GM23248 (cell line): ENCODE measurements at regions not wholly inside any gene's neighbourhood (a gene's known extent, or its start where the extent isn't known, plus 50 kb on each side); places are given as distances from the start of the nearest gene placed in this dataset.

Source experiments
- DNase-seq: peaks from one replicate; pipeline ENCODE4 v3.0.0-alpha.2; 2015
- H2AFZ ChIP-seq: fragments of 200-600 bp; sonication (generic); 2 replicates; pipeline ENCODE4 v1.6.1; 2016; ENCODE audit warnings: antibody characterized with exemption
- H3F3A ChIP-seq: fragments of 200-600 bp; sonication (generic); 2 replicates; pipeline ENCODE4 v1.6.1; 2016; ENCODE audit warnings: mild to moderate bottlenecking, antibody characterized with exemption, mixed run types; ENCODE audit not compliant: insufficient read depth
- H3K27ac ChIP-seq: fragments of 200-600 bp; sonication (generic); 2 replicates; pipeline ENCODE4 v1.5.1; 2016; ENCODE audit warnings: mild to moderate bottlenecking
- H3K27me3 ChIP-seq: fragments of 200-600 bp; sonication (generic); replicated peaks from 2 replicates; pipeline ENCODE4 v1.6.1; 2016; ENCODE audit warnings: mild to moderate bottlenecking; ENCODE audit not compliant: insufficient read depth
- H3K36me3 ChIP-seq: fragments of 200-600 bp; sonication (generic); 2 replicates; pipeline ENCODE4 v1.6.1; 2016; ENCODE audit warnings: low read depth, mild to moderate bottlenecking
- H3K4me1 ChIP-seq: fragments of 200-600 bp; sonication (generic); 2 replicates; pipeline ENCODE4 v1.6.1; 2016; ENCODE audit warnings: mild to moderate bottlenecking; ENCODE audit not compliant: insufficient read depth
- H3K4me2 ChIP-seq: fragments of 200-600 bp; sonication (generic); one replicate; pipeline ENCODE4 v1.6.1; 2016; ENCODE audit warnings: mild to moderate bottlenecking; ENCODE audit not compliant: unreplicated experiment
- H3K4me3 ChIP-seq: fragments of 200-600 bp; sonication (generic); 2 replicates; pipeline ENCODE4 v1.5.1; 2016; ENCODE audit warnings: mild to moderate bottlenecking
- H3K79me2 ChIP-seq: fragments of 200-600 bp; sonication (generic); 2 replicates; pipeline ENCODE4 v1.6.1; 2016; ENCODE audit warnings: mild to moderate bottlenecking; ENCODE audit not compliant: insufficient read depth
- H3K9ac ChIP-seq: fragments of 200-600 bp; sonication (generic); 2 replicates; pipeline ENCODE4 v1.6.1; 2016; ENCODE audit warnings: mild to moderate bottlenecking
- H3K9me2 ChIP-seq: fragments of 200-600 bp; sonication (generic); 2 replicates; pipeline ENCODE4 v1.6.1; 2016; ENCODE audit warnings: mixed run types, mild to moderate bottlenecking, moderate library complexity; ENCODE audit not compliant: insufficient read depth
- H3K9me3 ChIP-seq: fragments of 200-600 bp; sonication (generic); one replicate; pipeline ENCODE4 v1.6.1; 2017; ENCODE audit warnings: low read depth
- H4K20me1 ChIP-seq: fragments of 200-600 bp; sonication (generic); 2 replicates; pipeline ENCODE4 v1.6.0; 2016; ENCODE audit not compliant: insufficient read depth
- EZH2 ChIP-seq: fragments of 200-600 bp; sonication (generic); IDR thresholded peaks from 2 replicates; pipeline ENCODE4 v1.6.1; 2018; ENCODE audit warnings: antibody characterized with exemption, mild to moderate bottlenecking; ENCODE audit not compliant: insufficient read depth, poor library complexity, severe bottlenecking
- EZH2phosphoT487 ChIP-seq: fragments of 200-600 bp; sonication (generic); IDR thresholded peaks from 2 replicates; pipeline ENCODE4 v1.6.1; 2018; ENCODE audit warnings: antibody characterized with exemption, moderate library complexity, mild to moderate bottlenecking, low read depth; ENCODE audit not compliant: insufficient read depth
- WGBS, 2 experiments: methylation state at CpG; one replicate each; pipeline ENCODE4 v1.1.6; 2015 to 2017; ENCODE audit warnings: low lambda C conversion rate in 2 of 2, low coverage in 1 of 2; ENCODE audit errors: missing lambda C conversion rate in 2 of 2; 5-methylcytosine and 5-hydroxymethylcytosine counted together
- in situ Hi-C: fragments of 300-500 bp; cut with MboI; formaldehyde crosslinking; loops from 2 replicates; pipeline ENCODE4 v1.15.0; 2020

DNA sequence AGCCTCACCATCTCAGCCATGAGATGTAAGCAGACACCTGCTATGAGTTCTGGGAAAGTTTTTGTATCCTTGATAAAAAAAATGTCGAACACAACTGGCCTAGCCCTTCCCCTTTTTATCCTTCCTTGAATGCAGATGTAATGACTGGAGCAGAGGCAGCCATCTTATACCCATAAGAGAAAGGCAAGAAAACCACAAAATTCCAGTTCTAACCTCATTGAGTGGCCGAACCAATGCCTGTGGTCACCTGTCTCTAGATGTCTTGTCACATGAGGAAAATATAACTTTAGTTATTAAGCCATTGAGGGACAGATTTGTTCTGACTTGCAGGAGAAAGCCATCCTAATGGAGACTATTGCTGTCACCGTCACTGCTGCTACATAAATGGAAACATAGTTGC lies 80.4 kb upstream of the SLC6A6 start:
- no peaks in the 10 kb centered on the region for H3K4me1 ChIP-seq
- no peaks in the 10 kb centered on the region for H3F3A ChIP-seq
- H3K4me2 ChIP-seq = no peak overlapping the region
- no peak for DNase-seq
- no peaks in the 10 kb centered on the region for H3K36me3 ChIP-seq
- no peak overlapping the region for H2AFZ ChIP-seq
- H4K20me1 ChIP-seq = no peaks in the 10 kb centered on the region
- no peak overlapping the region for H3K4me3 ChIP-seq
- peaks cover 8% of the 10 kb centered on the region for H3K27me3 ChIP-seq
- H3K9ac ChIP-seq = no peak overlapping the region
- TF ChIP-seq EZH2 = no peak
- no peaks in the 10 kb centered on the region for H3K9me3 ChIP-seq
- H3K27ac ChIP-seq = no peak overlapping the region
- 46 to 50% methylated on average over 3 of the region's 3 CpGs for WGBS, 2 experiments
- in situ Hi-C loops = no loop called here
- no peaks in the 10 kb centered on the region for H3K9me2 ChIP-seq
- no peaks in the 10 kb centered on the region for H3K79me2 ChIP-seq

DNA sequence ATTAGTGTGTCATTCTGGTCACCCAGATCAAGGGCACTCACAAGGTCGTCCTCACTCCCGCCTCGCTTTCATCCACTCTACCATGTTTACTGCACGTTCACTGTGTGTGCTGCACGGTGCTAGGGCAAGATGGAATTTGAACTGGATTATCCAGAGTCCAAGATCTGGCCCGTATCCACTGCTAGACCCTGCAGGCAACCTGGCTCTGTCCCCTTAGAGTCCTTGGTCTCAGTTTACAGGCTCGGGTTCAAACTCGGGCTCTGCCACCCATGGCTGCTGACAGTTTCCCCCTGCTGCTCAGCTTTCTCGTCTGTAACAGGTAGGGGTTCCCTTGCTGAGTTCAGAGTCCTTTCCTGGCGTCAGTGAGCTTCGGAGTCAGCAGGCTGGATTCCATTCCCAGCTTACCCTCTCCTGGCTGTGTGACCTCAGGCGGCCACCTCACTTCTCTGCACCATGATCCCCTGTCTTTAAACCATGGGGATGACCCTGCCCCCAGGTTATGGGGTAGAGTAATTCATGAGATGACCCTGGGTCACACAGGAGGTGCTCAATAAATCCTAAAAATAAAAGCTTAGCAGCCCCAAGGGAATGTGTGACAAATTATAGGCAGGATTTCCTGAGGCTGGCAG lies 79.6 kb upstream of the SLC6A6 start:
- WGBS, 2 experiments = 78 to 80% methylated on average over 12 of the region's 12 CpGs
- no peak for TF ChIP-seq EZH2phosphoT487
- no peak for TF ChIP-seq EZH2
- Histone ChIP-seq H3K9me3 (no peaks in the 10 kb centered on the region), H3K4me3 (no peak overlapping the region), H3K9me2 (no peaks in the 10 kb centered on the region), H3K79me2 (no peaks in the 10 kb centered on the region), H3K4me1 (no peaks in the 10 kb centered on the region), H3K27ac (no peak overlapping the region), H4K20me1 (no peaks in the 10 kb centered on the region), H3K27me3 (peaks cover 7% of the 10 kb centered on the region), H2AFZ (no peak overlapping the region), H3K4me2 (no peak overlapping the region), H3K9ac (no peak overlapping the region), H3K36me3 (no peaks in the 10 kb centered on the region), H3F3A (no peaks in the 10 kb centered on the region)
- in situ Hi-C loops = no loop called here
- no peak for DNase-seq

DNA sequence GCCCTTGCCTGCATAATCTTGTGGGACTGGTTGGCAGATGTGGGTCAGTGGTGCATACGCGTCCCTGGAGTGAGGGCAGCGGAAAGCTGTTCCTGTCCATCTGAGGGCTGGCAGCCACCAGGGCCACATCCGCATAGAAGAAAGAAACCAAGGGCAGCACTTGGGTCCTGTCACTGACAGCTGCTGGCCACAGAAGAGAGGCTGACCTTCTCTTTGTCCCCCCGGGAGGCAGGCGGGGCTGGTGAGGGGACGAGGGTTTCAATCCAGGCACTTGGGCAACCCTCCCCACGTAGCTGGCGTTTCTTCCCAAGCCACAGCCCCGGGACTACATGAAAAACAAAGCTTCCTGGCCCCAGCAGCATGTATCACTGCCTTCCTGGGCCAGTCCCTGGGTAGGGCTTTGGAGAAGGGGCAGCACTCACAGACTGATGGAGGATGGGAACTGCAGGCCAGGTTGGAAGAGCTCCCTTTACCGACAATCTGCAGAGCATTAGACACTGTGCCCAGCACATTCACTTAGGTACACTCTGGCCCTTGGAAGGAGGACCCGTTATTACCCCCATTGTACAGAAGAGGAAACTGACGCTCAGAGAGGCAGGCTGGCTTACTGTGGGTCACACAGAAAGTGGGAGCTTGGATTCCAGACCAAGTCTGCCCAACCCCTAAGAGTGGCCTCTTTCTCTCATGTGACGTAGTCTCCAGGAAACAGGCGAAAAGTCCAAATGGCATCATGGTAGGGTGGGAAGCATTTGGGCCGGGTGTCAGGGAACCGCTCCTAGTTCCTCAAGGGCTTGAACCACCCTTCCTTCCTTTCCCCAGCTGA lies 78.8 kb upstream of the SLC6A6 start:
- H3K27me3 ChIP-seq = no peaks in the 10 kb centered on the region
- no peak overlapping the region for H3K9ac ChIP-seq
- H3K27ac ChIP-seq = no peak overlapping the region
- TF ChIP-seq EZH2 (no peak), EZH2phosphoT487 (no peak)
- no peaks in the 10 kb centered on the region for H3K4me1 ChIP-seq
- H3K9me2 ChIP-seq = no peaks in the 10 kb centered on the region
- no peaks in the 10 kb centered on the region for H3K79me2 ChIP-seq
- no peak overlapping the region for H3K4me3 ChIP-seq
- H2AFZ ChIP-seq = no peak overlapping the region
- 85 to 86% methylated on average over 17 of the region's 17 CpGs for WGBS, 2 experiments
- H3K36me3 ChIP-seq = no peaks in the 10 kb centered on the region
- no peaks in the 10 kb centered on the region for H4K20me1 ChIP-seq
- H3K9me3 ChIP-seq = no peaks in the 10 kb centered on the region
- in situ Hi-C loops = no loop called here
- no peak overlapping the region for H3K4me2 ChIP-seq
- no peaks in the 10 kb centered on the region for H3F3A ChIP-seq
- no peak for DNase-seq

DNA sequence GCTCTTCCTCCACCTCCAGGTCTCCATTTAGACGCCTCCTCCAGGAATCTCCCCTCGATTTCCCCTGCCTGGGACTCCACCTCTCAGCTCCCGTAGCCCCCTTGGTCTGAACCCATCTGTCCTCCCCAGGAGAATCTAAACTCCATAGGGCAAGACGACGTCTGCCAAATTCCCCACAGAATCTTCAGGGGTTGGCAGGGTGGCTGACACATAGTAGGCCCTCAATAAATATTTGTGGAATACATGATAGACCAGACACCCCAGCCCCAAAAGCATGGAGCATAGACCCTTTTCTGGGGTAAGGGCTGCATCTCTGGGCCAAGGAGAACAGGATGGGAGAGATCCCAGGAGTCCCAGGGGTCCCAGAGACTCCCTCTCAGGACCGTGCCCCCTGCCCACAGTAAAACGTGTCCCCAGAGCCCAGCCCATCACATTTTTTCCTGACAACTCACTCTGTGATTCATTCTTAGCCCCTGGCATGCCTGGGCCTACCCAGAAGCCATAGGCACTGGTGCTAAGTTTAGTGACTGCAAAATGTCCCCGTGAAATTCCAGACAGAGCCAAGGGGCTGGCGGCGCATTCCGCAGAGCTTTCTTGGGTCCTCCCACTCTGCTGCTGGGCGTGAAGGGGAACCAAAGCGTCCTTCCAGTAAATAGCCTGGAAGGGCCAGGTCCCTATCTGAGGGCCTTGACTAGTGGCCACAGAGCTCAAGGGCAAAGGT lies 78.0 kb upstream of the SLC6A6 start:
- H3F3A ChIP-seq = no peaks in the 10 kb centered on the region
- H3K4me2 ChIP-seq = no peak overlapping the region
- H3K4me1 ChIP-seq = no peaks in the 10 kb centered on the region
- H3K27ac ChIP-seq = no peak overlapping the region
- no peaks in the 10 kb centered on the region for H3K9me2 ChIP-seq
- H2AFZ ChIP-seq = no peak overlapping the region
- no peaks in the 10 kb centered on the region for H3K79me2 ChIP-seq
- H3K9me3 ChIP-seq = no peaks in the 10 kb centered on the region
- in situ Hi-C loops = no loop called here
- H3K4me3 ChIP-seq = no peak overlapping the region
- peak; percentile 19 for DNase-seq
- H4K20me1 ChIP-seq = no peaks in the 10 kb centered on the region
- WGBS, 2 experiments = 67 to 71% methylated on average over 13 of the region's 13 CpGs
- H3K9ac ChIP-seq = no peak overlapping the region
- TF ChIP-seq EZH2phosphoT487 (no peak), EZH2 (no peak)
- no peaks in the 10 kb centered on the region for H3K36me3 ChIP-seq
- H3K27me3 ChIP-seq = no peaks in the 10 kb centered on the region
